Stomach (tissue), 8 donors: ENCODE measurements at regions not wholly inside any gene's neighbourhood (a gene's known extent, or its start where the extent isn't known, plus 50 kb on each side); places are given as distances from the start of the nearest gene placed in this dataset.

Experiments used
- DNase-seq, 2 donors: peaks; one replicate each; pipeline versions ENCODE4 v3.0.0 to v3.0.0-alpha.2; 2013 to 2019
- H3K27ac ChIP-seq, 5 donors: fragments of 200-600 bp in 4 of 5; sonication (generic) in 4 of 5; one replicate each; pipeline ENCODE4 v1.5.1; 2013 to 2019; ENCODE audit warnings: mild to moderate bottlenecking in 1 of 5, moderate library complexity in 1 of 5
- H3K27me3 ChIP-seq, 3 donors: fragments of 200-600 bp; sonication (generic); one replicate each; pipeline ENCODE4 v1.5.1; 2017 to 2019; ENCODE audit warnings: mixed run types in 1 of 3
- H3K36me3 ChIP-seq, 4 donors: fragments of 200-600 bp; sonication (generic); 1 replicate in 3 of 4; 2 replicates in 1 of 4; pipeline ENCODE4 v1.5.1; 2016 to 2019
- H3K4me1 ChIP-seq, 4 donors: fragments of 200-600 bp; sonication (generic); one replicate each; pipeline ENCODE4 v1.5.1; 2016 to 2019
- H3K4me3 ChIP-seq, 4 donors: fragments of 200-600 bp; sonication (generic) in 3 of 4; one replicate each; pipeline ENCODE4 v1.5.1; 2016 to 2019; ENCODE audit warnings: mild to moderate bottlenecking in 1 of 4
- H3K9me3 ChIP-seq, 4 donors: fragments of 200-600 bp; sonication (generic); one replicate each; pipeline ENCODE4 v1.5.1; 2016 to 2019
- CTCF ChIP-seq, 7 experiments: fragments of 450-650 bp in 4 of 7; fragments of 200-600 bp in 3 of 7; sonication (generic) in 3 of 7; IDR thresholded peaks; one replicate each; pipeline ENCODE4 v1.5.1; 2016 to 2019; ENCODE audit warnings: antibody characterized with exemption in 7 of 7, control low read depth in 2 of 7, mild to moderate bottlenecking in 1 of 7
- EP300 ChIP-seq: sonication (generic); formaldehyde crosslinking; IDR thresholded peaks from one replicate; pipeline ENCODE4 v1.6.1; 2017; ENCODE audit warnings: antibody characterized with exemption
- POLR2A ChIP-seq, 4 donors: fragments of 450-650 bp; IDR thresholded peaks; one replicate each; pipeline ENCODE4 v1.6.1; 2016; ENCODE audit warnings: antibody characterized with exemption in 4 of 4, control low read depth in 2 of 4, mild to moderate bottlenecking in 1 of 4, moderate library complexity in 1 of 4
- POLR2AphosphoS5 ChIP-seq, 3 donors: sonication (generic); formaldehyde crosslinking; IDR thresholded peaks; one replicate each; pipeline ENCODE4 v1.6.1; 2016; ENCODE audit warnings: antibody characterized with exemption in 3 of 3
- WGBS, 5 donors: extraction: QIAGEN DNeasy Blood & Tissue Kit in 3 of 5; methylation state at CpG; one replicate each; pipeline versions ENCODE4 v1.1.5 to v1.1.7; 2013 to 2018; 5-methylcytosine and 5-hydroxymethylcytosine counted together
- intact Hi-C: fragments of 100-400 bp; cut with DNase I; formaldehyde crosslinking; loops from one replicate; pipeline ENCODE4 v1.15.1; 2023; ENCODE audit warnings: low total_unique reads
- donor health status: healthy with polysubstance abuse.
- donor health status: Bipolar disorder and iron deficiency.
- donor health status: healthy.

GRCh38 chr13:98089246-98089645 lies 53.6 kb upstream of the FARP1 start:
- no peak for DNase-seq
- intact Hi-C loops = no loop called here
- Histone ChIP-seq H3K9me3 (peaks cover 0 to 5% (median 2%) of the 10 kb centered on the region in 4 donors), H3K27me3 (no peaks in the 10 kb centered on the region), H3K4me3 (no peak overlapping the region), H3K4me1 (peaks cover 0 to 7% (median 0%) of the 10 kb centered on the region in 4 donors), H3K27ac (no peak overlapping the region), H3K36me3 (no peaks in the 10 kb centered on the region)
- TF ChIP-seq CTCF (IDR thresholded peaks at IDR 0.05) = no peak
- no peak for TF ChIP-seq POLR2AphosphoS5 (IDR thresholded peaks at IDR 0.05)
- TF ChIP-seq POLR2A (IDR thresholded peaks at IDR 0.05) = no peak
- TF ChIP-seq EP300 = no peak
- WGBS, 5 donors = 74 to 91% (median 80%) methylated on average over 2 of the region's 2 CpGs

DNA sequence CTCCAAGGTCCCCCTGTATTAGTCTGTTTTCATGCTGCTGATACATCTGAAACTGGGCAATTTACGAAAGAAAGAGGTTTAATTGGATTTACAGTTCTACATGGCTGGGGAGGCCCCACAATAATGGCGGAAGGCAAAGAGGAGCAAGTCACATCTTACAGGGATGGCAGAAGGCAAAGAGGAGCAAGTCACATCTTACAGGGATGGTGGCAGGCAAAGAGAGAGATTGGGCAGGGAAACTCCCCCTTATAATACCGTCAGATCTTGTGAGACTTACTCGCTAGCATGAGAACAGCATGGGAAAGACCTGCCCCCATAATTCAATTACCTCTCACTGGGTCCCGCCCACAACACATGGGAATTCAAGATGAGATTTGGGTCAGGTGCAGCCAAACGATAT lies 50.0 kb upstream of the FARP1 start:
- no peak for DNase-seq
- intact Hi-C loops = no loop called here
- Histone ChIP-seq H3K27ac (no peak overlapping the region), H3K4me3 (no peak overlapping the region), H3K27me3 (no peaks in the 10 kb centered on the region), H3K9me3 (peaks cover 0 to 5% (median 2%) of the 10 kb centered on the region in 4 donors), H3K36me3 (no peaks in the 10 kb centered on the region), H3K4me1 (no peaks in the 10 kb centered on the region)
- 78 to 95% (median 81%) methylated on average over 6 of the region's 6 CpGs for WGBS, 5 donors
- TF ChIP-seq EP300 (no peak), POLR2A (IDR thresholded peaks at IDR 0.05) (no peak), CTCF (IDR thresholded peaks at IDR 0.05) (no peak), POLR2AphosphoS5 (IDR thresholded peaks at IDR 0.05) (no peak)
